ENCODE measurements at regions not wholly inside any gene's neighbourhood (a gene's known extent, or its start where the extent isn't known, plus 50 kb on each side); places are given as distances from the start of the nearest gene placed in this dataset.

GRCh38 chr4:34191443-34191842 lies 2052.9 kb downstream of the ARAP2 start:
- no peak overlapping the region for H3K4me3 ChIP-seq
- TF ChIP-seq POLR2A (IDR thresholded peaks at IDR 0.05): no peak
- no peak for TF ChIP-seq CTCF (IDR thresholded peaks at IDR 0.05)
- TF ChIP-seq POLR2AphosphoS5 (IDR thresholded peaks at IDR 0.05): no peak
- no peaks in the 10 kb centered on the region for H3K9me3 ChIP-seq
- no peak for DNase-seq (ENCODE audit: low spot score)
- H3K27me3 ChIP-seq (replicated peaks; ENCODE audit: insufficient read depth): no peaks in the 10 kb centered on the region
- H3K27ac ChIP-seq: no peak overlapping the region
- no peaks in the 10 kb centered on the region for H3K36me3 ChIP-seq
- H3K4me1 ChIP-seq (replicated peaks): no peaks in the 10 kb centered on the region
- intact Hi-C loops (cut with DNase I): no loop called here

GRCh38 chr4:34193451-34194154 lies 2050.7 kb downstream of the ARAP2 start:
- intact Hi-C loops (cut with DNase I): no loop called here
- no peaks in the 10 kb centered on the region for H3K27me3 ChIP-seq (replicated peaks; ENCODE audit: insufficient read depth)
- WGBS: 81% methylated on average over 5 of the region's 5 CpGs

GRCh38 chr4:34194585-34194984 lies 2049.7 kb downstream of the ARAP2 start:
- Histone ChIP-seq H3K27me3 (replicated peaks; ENCODE audit: insufficient read depth) (no peaks in the 10 kb centered on the region), H3K9me3 (no peaks in the 10 kb centered on the region), H3K36me3 (no peaks in the 10 kb centered on the region), H3K4me3 (no peak overlapping the region), H3K4me1 (replicated peaks) (no peaks in the 10 kb centered on the region), H3K27ac (no peak overlapping the region)
- 90% methylated on average over 2 of the region's 2 CpGs for WGBS
- no peak for TF ChIP-seq POLR2A (IDR thresholded peaks at IDR 0.05)
- no peak for TF ChIP-seq POLR2AphosphoS5 (IDR thresholded peaks at IDR 0.05)
- no peak for TF ChIP-seq CTCF (IDR thresholded peaks at IDR 0.05)
- intact Hi-C loops (cut with DNase I): no loop called here
- DNase-seq (ENCODE audit: low spot score): no peak

More at GRCh38 chr4:34193451-34194154, 2050.7 kb downstream of the ARAP2 start:
- H3K27ac ChIP-seq: no peak overlapping the region
- H3K36me3 ChIP-seq: no peaks in the 10 kb centered on the region
- H3K4me1 ChIP-seq (replicated peaks): no peaks in the 10 kb centered on the region
- DNase-seq (ENCODE audit: low spot score): no peak
- TF ChIP-seq CTCF (IDR thresholded peaks at IDR 0.05): no peak
- TF ChIP-seq POLR2AphosphoS5 (IDR thresholded peaks at IDR 0.05): no peak
- no peak for TF ChIP-seq POLR2A (IDR thresholded peaks at IDR 0.05)
- no peaks in the 10 kb centered on the region for H3K9me3 ChIP-seq
- H3K4me3 ChIP-seq: no peak overlapping the region

GRCh38 chr4:34196375-34196774 lies 2047.9 kb downstream of the ARAP2 start:
- no peak for DNase-seq (ENCODE audit: low spot score)
- WGBS: 85% methylated on average over 2 of the region's 2 CpGs
- Histone ChIP-seq H3K27me3 (replicated peaks; ENCODE audit: insufficient read depth) (no peaks in the 10 kb centered on the region), H3K9me3 (no peaks in the 10 kb centered on the region), H3K27ac (no peak overlapping the region), H3K4me3 (no peak overlapping the region), H3K4me1 (replicated peaks) (no peaks in the 10 kb centered on the region), H3K36me3 (no peaks in the 10 kb centered on the region)
- no peak for TF ChIP-seq POLR2A (IDR thresholded peaks at IDR 0.05)
- intact Hi-C loops (cut with DNase I): no loop called here

GRCh38 chr4:34198966-34199365 lies 2045.3 kb downstream of the ARAP2 start:
- H3K36me3 ChIP-seq: no peaks in the 10 kb centered on the region
- DNase-seq (ENCODE audit: low spot score): no peak
- H3K9me3 ChIP-seq: no peaks in the 10 kb centered on the region

More at GRCh38 chr4:34198966-34199365, 2045.3 kb downstream of the ARAP2 start:
- 71% methylated on average over 1 of the region's 1 CpG for WGBS
- H3K4me3 ChIP-seq: no peak overlapping the region
- no peak for TF ChIP-seq POLR2A (IDR thresholded peaks at IDR 0.05)
- no peak for TF ChIP-seq CTCF (IDR thresholded peaks at IDR 0.05)
- H3K27ac ChIP-seq: no peak overlapping the region
- intact Hi-C loops (cut with DNase I): no loop called here
- H3K4me1 ChIP-seq (replicated peaks): no peaks in the 10 kb centered on the region
- H3K27me3 ChIP-seq (replicated peaks; ENCODE audit: insufficient read depth): no peaks in the 10 kb centered on the region
